ENCODE measurements at regions not wholly inside any gene's neighbourhood (a gene's known extent, or its start where the extent isn't known, plus 50 kb on each side); places are given as distances from the start of the nearest gene placed in this dataset.
A peak's percentile ranks its signal among the peaks of the same experiment; 100 is the strongest.

- ATAC-seq (no peak), DNase-seq (ENCODE audit: low read depth in 1 of 2, low spot score in 1 of 2) (no peak), FAIRE-seq (no peak)
- CTCF ChIA-PET, result interaction anchor here (1.0 kb wide), 1 partner anchor 35 kb away, joined by 4 read pairs; no protein-coding TSS in a partner anchor
- Histone ChIP-seq H3K4me1 (no peaks in the 10 kb centered on the region), H3K4me3 (no peak overlapping the region), H3K27ac (no peak overlapping the region), H3K9me3 (no peaks in the 10 kb centered on the region), H3K4me2 (no peak overlapping the region)
- no peak for TF ChIP-seq SMC3 (IDR thresholded peaks at IDR 0.05)
- no peak for TF ChIP-seq HEYL (CRISPR knock-in tag; IDR thresholded peaks at IDR 0.05)
- TF ChIP-seq, protein P1, sequence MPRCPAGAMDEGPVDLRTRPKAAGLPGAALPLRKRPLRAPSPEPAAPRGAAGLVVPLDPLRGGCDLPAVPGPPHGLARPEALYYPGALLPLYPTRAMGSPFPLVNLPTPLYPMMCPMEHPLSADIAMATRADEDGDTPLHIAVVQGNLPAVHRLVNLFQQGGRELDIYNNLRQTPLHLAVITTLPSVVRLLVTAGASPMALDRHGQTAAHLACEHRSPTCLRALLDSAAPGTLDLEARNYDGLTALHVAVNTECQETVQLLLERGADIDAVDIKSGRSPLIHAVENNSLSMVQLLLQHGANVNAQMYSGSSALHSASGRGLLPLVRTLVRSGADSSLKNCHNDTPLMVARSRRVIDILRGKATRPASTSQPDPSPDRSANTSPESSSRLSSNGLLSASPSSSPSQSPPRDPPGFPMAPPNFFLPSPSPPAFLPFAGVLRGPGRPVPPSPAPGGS (IDR thresholded peaks at IDR 0.05), result no peak
- no peak for TF ChIP-seq RCOR1 (IDR thresholded peaks at IDR 0.05; ENCODE audit: low read depth, low read length)
- no peak for TF ChIP-seq EP300 (IDR thresholded peaks at IDR 0.05)
- TF ChIP-seq, protein P2, sequence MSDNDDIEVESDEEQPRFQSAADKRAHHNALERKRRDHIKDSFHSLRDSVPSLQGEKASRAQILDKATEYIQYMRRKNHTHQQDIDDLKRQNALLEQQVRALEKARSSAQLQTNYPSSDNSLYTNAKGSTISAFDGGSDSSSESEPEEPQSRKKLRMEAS (IDR thresholded peaks at IDR 0.05), result no peak
- TF ChIP-seq KDM1A (IDR thresholded peaks at IDR 0.05; ENCODE audit: low read depth), result no peak
- TF ChIP-seq HOXB5 (CRISPR knock-in tag; IDR thresholded peaks at IDR 0.05), result no peak
- POLR2A ChIA-PET, result no interaction called here
- WGBS (ENCODE audit: missing lambda C conversion rate), result 17% methylated on average over 9 of the region's 10 CpGs
These were observed 59.2 kb downstream of the GSC start for GRCh38 chr14:94710731-94711130.

DNA sequence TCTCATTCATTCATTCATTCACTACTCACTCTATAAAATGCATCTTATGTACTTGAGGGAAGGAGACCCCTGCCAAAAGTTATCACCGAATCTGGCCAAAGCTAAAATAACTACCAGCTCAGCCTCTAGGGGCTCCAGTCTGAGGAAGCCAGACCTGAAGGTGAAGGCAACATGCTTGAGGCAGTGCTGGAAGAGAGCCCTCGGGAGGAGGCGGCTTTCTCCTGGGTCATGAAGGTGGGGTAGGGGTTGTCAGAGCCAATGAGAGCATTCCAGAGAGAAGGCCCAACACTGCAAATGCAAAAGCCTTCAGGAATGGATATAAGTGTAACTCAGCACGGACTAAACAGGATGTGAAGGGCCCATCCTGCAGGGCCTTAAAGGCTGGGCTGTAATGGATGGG lies 62.4 kb downstream of the GSC start:
- WGBS (ENCODE audit: missing lambda C conversion rate), result 27% methylated on average over 4 of the region's 4 CpGs
- Histone ChIP-seq H3K4me2 (no peak overlapping the region), H3K27ac (no peak overlapping the region), H3K4me1 (no peaks in the 10 kb centered on the region), H3K9me3 (no peaks in the 10 kb centered on the region), H3K4me3 (no peak overlapping the region)
- ATAC-seq (peak; percentile 52 to 73; a peak in 5 of 6 replicates), FAIRE-seq (no peak), DNase-seq (ENCODE audit: low read depth in 1 of 2, low spot score in 1 of 2) (peak; percentile 13 to 23)
- ChIA-PET POLR2A (no interaction called here), CTCF (interaction anchor here (0.7 to 2.3 kb wide), 6 partner anchors 8 to 727 kb away, joined by 3 to 9 read pairs (median 4); no protein-coding TSS in a partner anchor)
- TF ChIP-seq BHLHE40 (IDR thresholded peaks at IDR 0.05; ENCODE audit: low read depth, low read length) (no peak), ZSCAN20 (CRISPR knock-in tag; IDR thresholded peaks at IDR 0.05) (no peak)
- TF ChIP-seq, protein P3, sequence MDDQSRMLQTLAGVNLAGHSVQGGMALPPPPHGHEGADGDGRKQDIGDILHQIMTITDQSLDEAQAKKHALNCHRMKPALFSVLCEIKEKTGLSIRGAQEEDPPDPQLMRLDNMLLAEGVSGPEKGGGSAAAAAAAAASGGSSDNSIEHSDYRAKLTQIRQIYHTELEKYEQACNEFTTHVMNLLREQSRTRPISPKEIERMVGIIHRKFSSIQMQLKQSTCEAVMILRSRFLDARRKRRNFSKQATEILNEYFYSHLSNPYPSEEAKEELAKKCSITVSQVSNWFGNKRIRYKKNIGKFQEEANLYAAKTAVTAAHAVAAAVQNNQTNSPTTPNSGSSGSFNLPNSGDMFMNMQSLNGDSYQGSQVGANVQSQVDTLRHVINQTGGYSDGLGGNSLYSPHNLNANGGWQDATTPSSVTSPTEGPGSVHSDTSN (IDR thresholded peaks at IDR 0.05), result no peak

GRCh38 chr14:94706133-94706532 lies 63.8 kb downstream of the GSC start:
- TF ChIP-seq HOXA7 (CRISPR knock-in tag; IDR thresholded peaks at IDR 0.05) (no peak), JUNB (IDR thresholded peaks at IDR 0.05) (no peak), ZSCAN20 (CRISPR knock-in tag; IDR thresholded peaks at IDR 0.05) (no peak)
- TF ChIP-seq, protein P4, sequence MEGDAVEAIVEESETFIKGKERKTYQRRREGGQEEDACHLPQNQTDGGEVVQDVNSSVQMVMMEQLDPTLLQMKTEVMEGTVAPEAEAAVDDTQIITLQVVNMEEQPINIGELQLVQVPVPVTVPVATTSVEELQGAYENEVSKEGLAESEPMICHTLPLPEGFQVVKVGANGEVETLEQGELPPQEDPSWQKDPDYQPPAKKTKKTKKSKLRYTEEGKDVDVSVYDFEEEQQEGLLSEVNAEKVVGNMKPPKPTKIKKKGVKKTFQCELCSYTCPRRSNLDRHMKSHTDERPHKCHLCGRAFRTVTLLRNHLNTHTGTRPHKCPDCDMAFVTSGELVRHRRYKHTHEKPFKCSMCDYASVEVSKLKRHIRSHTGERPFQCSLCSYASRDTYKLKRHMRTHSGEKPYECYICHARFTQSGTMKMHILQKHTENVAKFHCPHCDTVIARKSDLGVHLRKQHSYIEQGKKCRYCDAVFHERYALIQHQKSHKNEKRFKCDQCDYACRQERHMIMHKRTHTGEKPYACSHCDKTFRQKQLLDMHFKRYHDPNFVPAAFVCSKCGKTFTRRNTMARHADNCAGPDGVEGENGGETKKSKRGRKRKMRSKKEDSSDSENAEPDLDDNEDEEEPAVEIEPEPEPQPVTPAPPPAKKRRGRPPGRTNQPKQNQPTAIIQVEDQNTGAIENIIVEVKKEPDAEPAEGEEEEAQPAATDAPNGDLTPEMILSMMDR (IDR thresholded peaks at IDR 0.05), result no peak
- ChIA-PET CTCF (interaction anchor here (1.2 to 2.3 kb wide), 4 partner anchors 11 to 729 kb away, joined by 4 read pairs; no protein-coding TSS in a partner anchor), POLR2A (no interaction called here)
- no peaks in the 10 kb centered on the region for H3K4me1 ChIP-seq
- ATAC-seq (no peak), DNase-seq (ENCODE audit: low read depth in 1 of 2, low spot score in 1 of 2) (no peak), FAIRE-seq (no peak)
- 28% methylated on average over 6 of the region's 6 CpGs for WGBS (ENCODE audit: missing lambda C conversion rate)
- no peak overlapping the region for H3K27ac ChIP-seq
- no peaks in the 10 kb centered on the region for H3K9me3 ChIP-seq
- H3K4me3 ChIP-seq, result no peak overlapping the region
- H3K4me2 ChIP-seq, result no peak overlapping the region

DNA sequence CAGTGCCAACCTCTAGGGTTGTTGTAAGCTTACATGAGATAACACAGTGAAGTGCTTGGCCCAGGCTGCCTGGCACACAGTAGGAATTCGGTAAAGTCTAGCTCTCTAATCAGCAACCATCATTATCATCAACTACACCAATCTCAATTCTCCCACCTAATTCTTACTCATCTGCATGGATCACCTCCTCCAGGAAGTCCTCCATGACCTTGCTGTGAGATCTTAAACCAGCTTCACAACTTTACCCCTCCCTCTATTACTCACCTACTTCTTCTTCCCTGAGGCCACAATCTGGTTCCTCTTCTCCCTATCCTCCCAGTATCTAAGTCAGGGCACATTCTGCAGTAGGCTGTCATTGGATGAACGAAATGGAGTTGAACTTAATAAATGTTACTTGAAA lies 67.3 kb downstream of the GSC start:
- Histone ChIP-seq H3K4me2 (no peak overlapping the region), H3K4me1 (no peaks in the 10 kb centered on the region), H3K27ac (no peak overlapping the region), H3K9me3 (no peaks in the 10 kb centered on the region), H3K4me3 (no peak overlapping the region)
- FAIRE-seq (no peak), DNase-seq (ENCODE audit: low read depth in 1 of 2, low spot score in 1 of 2) (no peak), ATAC-seq (no peak)
- CTCF ChIA-PET, result interaction anchor here (2.1 to 5.6 kb wide), 2 partner anchors 14 to 730 kb away, joined by 4 to 45 read pairs; no protein-coding TSS in a partner anchor
- POLR2A ChIA-PET, result no interaction called here
- TF ChIP-seq ZFP36 (IDR thresholded peaks at IDR 0.05; ENCODE audit: borderline replicate concordance, partially characterized antibody) (peak; percentile 84), CBX8 (IDR thresholded peaks at IDR 0.05) (no peak)
- WGBS (ENCODE audit: missing lambda C conversion rate), result 44% methylated on average over 2 of the region's 2 CpGs
